Natural killer cell (primary cell): ENCODE measurements at regions not wholly inside any gene's neighbourhood (a gene's known extent, or its start where the extent isn't known, plus 50 kb on each side); places are given as distances from the start of the nearest gene placed in this dataset.

Experiments
- ATAC-seq, 3 donors: fragments of 150-1000 bp in 2 of 3; fragments of 200-7000 bp in 1 of 3; cut with Tn5 transposase; 1 replicate in 1 of 3; 2 replicates in 2 of 3; pipeline ENCODE4 v1.10.0; 2021; ENCODE audit warnings: mild to moderate bottlenecking in 2 of 3, moderate library complexity in 2 of 3
- DNase-seq, 2 donors: peaks; one replicate each; pipeline versions ENCODE4 v3.0.0 to v3.0.0-alpha.2; 2013 to 2021; ENCODE audit warnings: mixed read lengths in 1 of 2
- H3K27ac ChIP-seq: one replicate; pipeline ENCODE4 v1.5.1; 2013; ENCODE audit warnings: mild to moderate bottlenecking, low read length
- H3K27me3 ChIP-seq: one replicate; pipeline ENCODE4 v1.6.1; 2013; ENCODE audit warnings: low read length; ENCODE audit not compliant: control insufficient read depth, insufficient read depth
- H3K36me3 ChIP-seq: one replicate; pipeline ENCODE4 v1.6.1; 2013; ENCODE audit warnings: low read length; ENCODE audit not compliant: control insufficient read depth, insufficient read depth
- H3K4me1 ChIP-seq: one replicate; pipeline ENCODE4 v1.6.1; 2013; ENCODE audit warnings: low read length; ENCODE audit not compliant: control insufficient read depth, insufficient read depth
- H3K4me3 ChIP-seq: one replicate; pipeline ENCODE4 v1.5.1; 2013; ENCODE audit warnings: low read length
- H3K9me3 ChIP-seq: one replicate; pipeline ENCODE4 v1.6.1; 2013; ENCODE audit warnings: low read length; ENCODE audit not compliant: control insufficient read depth, insufficient read depth
- H3K27ac Mint-ChIP-seq, 2 donors: one replicate each; pipeline ENCODE4 v1.8.0; 2022; ENCODE audit warnings: mild to moderate bottlenecking in 2 of 2, mixed read lengths in 2 of 2, moderate library complexity in 1 of 2
- H3K27me3 Mint-ChIP-seq, 2 donors: one replicate each; pipeline ENCODE4 v1.8.0; 2022; ENCODE audit warnings: low read depth in 2 of 2, mixed read lengths in 2 of 2
- H3K36me3 Mint-ChIP-seq: one replicate; pipeline ENCODE4 v1.8.0; 2022; ENCODE audit warnings: mixed read lengths
- H3K4me1 Mint-ChIP-seq, 2 donors: one replicate each; pipeline ENCODE4 v1.8.0; 2022; ENCODE audit warnings: mixed read lengths in 2 of 2
- H3K4me3 Mint-ChIP-seq: one replicate; pipeline ENCODE4 v1.8.0; 2022; ENCODE audit warnings: mild to moderate bottlenecking, moderate library complexity, mixed read lengths
- H3K9me3 Mint-ChIP-seq, 2 donors: one replicate each; pipeline ENCODE4 v1.8.0; 2022; ENCODE audit warnings: mixed read lengths in 2 of 2
- WGBS: methylation state at CpG from one replicate; pipeline ENCODE4 v1.1.7; 2013; ENCODE audit warnings: missing lambda C conversion rate; ENCODE audit not compliant: insufficient coverage; 5-methylcytosine and 5-hydroxymethylcytosine counted together
- intact Hi-C: fragments of 100-400 bp; cut with micrococcal nuclease; formaldehyde crosslinking; loops from one replicate; pipeline ENCODE4 v1.14.2; 2022
- TF ChIP-seq, protein P1 (sequence below): fragments of 200-600 bp; IDR thresholded peaks from one replicate; pipeline ENCODE4 v1.8.0; 2022; ENCODE audit warnings: antibody characterized with exemption

DNA sequence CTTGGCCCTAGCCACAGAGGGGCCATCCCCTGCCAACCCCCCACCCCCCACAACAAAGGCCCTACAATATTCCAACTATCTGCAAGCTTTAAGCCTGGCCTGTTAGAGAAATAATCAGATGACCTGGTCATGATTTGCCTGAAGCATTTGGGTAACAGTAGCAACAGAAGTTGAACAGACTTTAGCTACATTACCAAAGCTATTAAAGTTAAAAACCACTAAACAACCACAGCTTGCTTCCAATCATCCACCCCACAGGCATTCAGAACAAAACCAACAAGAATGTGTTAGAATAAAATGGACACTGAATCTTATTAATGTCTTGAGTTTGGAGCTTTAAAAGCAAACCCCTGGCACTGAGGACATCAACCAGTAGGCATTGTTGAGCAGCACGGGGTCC is 250.9 kb downstream of the LRFN2 start:
- TF ChIP-seq, protein P1, sequence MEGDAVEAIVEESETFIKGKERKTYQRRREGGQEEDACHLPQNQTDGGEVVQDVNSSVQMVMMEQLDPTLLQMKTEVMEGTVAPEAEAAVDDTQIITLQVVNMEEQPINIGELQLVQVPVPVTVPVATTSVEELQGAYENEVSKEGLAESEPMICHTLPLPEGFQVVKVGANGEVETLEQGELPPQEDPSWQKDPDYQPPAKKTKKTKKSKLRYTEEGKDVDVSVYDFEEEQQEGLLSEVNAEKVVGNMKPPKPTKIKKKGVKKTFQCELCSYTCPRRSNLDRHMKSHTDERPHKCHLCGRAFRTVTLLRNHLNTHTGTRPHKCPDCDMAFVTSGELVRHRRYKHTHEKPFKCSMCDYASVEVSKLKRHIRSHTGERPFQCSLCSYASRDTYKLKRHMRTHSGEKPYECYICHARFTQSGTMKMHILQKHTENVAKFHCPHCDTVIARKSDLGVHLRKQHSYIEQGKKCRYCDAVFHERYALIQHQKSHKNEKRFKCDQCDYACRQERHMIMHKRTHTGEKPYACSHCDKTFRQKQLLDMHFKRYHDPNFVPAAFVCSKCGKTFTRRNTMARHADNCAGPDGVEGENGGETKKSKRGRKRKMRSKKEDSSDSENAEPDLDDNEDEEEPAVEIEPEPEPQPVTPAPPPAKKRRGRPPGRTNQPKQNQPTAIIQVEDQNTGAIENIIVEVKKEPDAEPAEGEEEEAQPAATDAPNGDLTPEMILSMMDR: no peak
- ATAC-seq (no peak), DNase-seq (no peak)
- H3K9me3 ChIP-seq: no peaks in the 10 kb centered on the region
- Mint-ChIP-seq H3K36me3 (no peaks in the 10 kb centered on the region), H3K27me3 (peaks cover 22 to 26% of the 10 kb centered on the region in 2 donors), H3K9me3 (no peaks in the 10 kb centered on the region), H3K4me3 (no peak overlapping the region), H3K4me1 (peaks cover 5 to 23% of the 10 kb centered on the region in 2 donors), H3K27ac (no peak overlapping the region)
- intact Hi-C loops: no loop called here
- H3K36me3 ChIP-seq: no peaks in the 10 kb centered on the region
- no peaks in the 10 kb centered on the region for H3K27me3 ChIP-seq
- no peaks in the 10 kb centered on the region for H3K4me1 ChIP-seq
- 100% methylated on average over 1 of the region's 1 CpG for WGBS
- no peak overlapping the region for H3K4me3 ChIP-seq
- H3K27ac ChIP-seq: no peak overlapping the region

DNA sequence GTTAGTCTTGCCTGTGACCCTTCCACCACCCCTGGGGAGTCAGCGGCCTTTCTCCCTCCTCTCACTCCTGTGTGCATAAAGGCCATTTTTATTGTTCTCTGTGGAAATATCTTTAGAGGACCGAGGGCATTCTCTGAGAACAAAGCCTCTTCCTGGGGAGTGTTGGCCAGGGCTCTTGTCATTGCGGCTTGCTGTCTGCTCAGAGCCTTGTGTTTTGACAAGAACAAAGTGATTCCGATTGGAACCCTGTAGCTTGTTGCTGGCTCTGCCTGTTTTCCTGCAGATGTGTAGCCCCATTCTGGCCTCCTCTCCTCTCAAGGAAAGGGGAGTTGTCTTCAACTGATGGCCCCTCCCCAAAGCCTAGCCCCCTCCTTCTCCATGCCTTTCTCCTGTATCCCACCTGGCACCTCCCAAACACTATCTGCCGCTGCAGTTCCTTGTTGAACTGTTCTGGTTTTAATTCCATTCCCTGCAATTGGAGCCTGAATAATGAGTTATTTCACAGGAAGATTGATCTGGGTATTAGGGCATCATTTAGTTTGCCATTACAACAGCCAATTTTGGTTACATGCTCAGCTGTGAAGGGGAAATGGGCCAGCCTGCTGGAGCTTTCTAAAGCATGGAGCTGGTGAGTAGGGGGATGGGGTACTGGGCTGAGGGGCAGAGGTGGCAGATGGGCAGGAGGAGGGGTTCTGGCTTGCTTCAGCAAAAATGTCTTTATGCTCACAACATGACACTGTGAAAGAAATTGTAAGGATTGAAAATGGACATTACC is 252.5 kb downstream of the LRFN2 start:
- H3K4me3 ChIP-seq: no peak overlapping the region
- no peak for ATAC-seq
- peaks cover 5 to 22% of the 10 kb centered on the region in 2 donors for H3K4me1 Mint-ChIP-seq
- H3K27me3 Mint-ChIP-seq: peaks cover 24 to 32% of the 10 kb centered on the region in 2 donors
- H3K27ac Mint-ChIP-seq: no peak overlapping the region
- H3K36me3 ChIP-seq: no peaks in the 10 kb centered on the region
- no peaks in the 10 kb centered on the region for H3K4me1 ChIP-seq
- H3K9me3 ChIP-seq: no peaks in the 10 kb centered on the region
- TF ChIP-seq, protein P1: no peak
- intact Hi-C loops: loop anchor here (5.0 kb wide), 1 partner anchor 143 kb away; no protein-coding TSS in a partner anchor
- DNase-seq: no peak
- no peak overlapping the region for H3K4me3 Mint-ChIP-seq
- no peak overlapping the region for H3K27ac ChIP-seq
- WGBS: 56% methylated on average over 4 of the region's 5 CpGs
- H3K9me3 Mint-ChIP-seq: no peaks in the 10 kb centered on the region
- no peaks in the 10 kb centered on the region for H3K27me3 ChIP-seq
- no peaks in the 10 kb centered on the region for H3K36me3 Mint-ChIP-seq

- Mint-ChIP-seq H3K4me3 (no peak overlapping the region), H3K27me3 (peaks cover 17 to 43% of the 10 kb centered on the region in 2 donors), H3K36me3 (no peaks in the 10 kb centered on the region), H3K27ac (no peak overlapping the region), H3K4me1 (peaks cover 7 to 21% of the 10 kb centered on the region in 2 donors), H3K9me3 (no peaks in the 10 kb centered on the region)
- no peak for ATAC-seq
- Histone ChIP-seq H3K36me3 (no peaks in the 10 kb centered on the region), H3K4me3 (no peak overlapping the region), H3K27ac (no peak overlapping the region), H3K9me3 (no peaks in the 10 kb centered on the region), H3K27me3 (no peaks in the 10 kb centered on the region), H3K4me1 (no peaks in the 10 kb centered on the region)
- intact Hi-C loops: loop anchor here (5.0 kb wide), 1 partner anchor 146 kb away; no protein-coding TSS in a partner anchor
- WGBS: 85% methylated on average over 3 of the region's 3 CpGs
- TF ChIP-seq, protein P1: no peak
- no peak for DNase-seq
These were observed 255.6 kb downstream of the LRFN2 start for GRCh38 chr6:40331545-40331944.
